ENCODE measurements at regions not wholly inside any gene's neighbourhood (a gene's known extent, or its start where the extent isn't known, plus 50 kb on each side); places are given as distances from the start of the nearest gene placed in this dataset.

- no peak for DNase-seq
- Histone ChIP-seq H3K9ac (ENCODE audit: low read length) (no peak overlapping the region), H3K4me1 (ENCODE audit: control insufficient read depth in 1 of 2, insufficient read depth in 2 of 2, low read length in 2 of 2) (no peaks in the 10 kb centered on the region)
Measured at GRCh38 chr1:196094821-196095220, 513.4 kb downstream of the KCNT2 start.

GRCh38 chr1:196091397-196092135 lies 516.7 kb downstream of the KCNT2 start:
- Histone ChIP-seq H2BK5ac (ENCODE audit: low read depth, low read length, poor library complexity) (no peak overlapping the region), H3K27me3 (ENCODE audit: insufficient read depth, low read length) (no peaks in the 10 kb centered on the region), H3K9me3 (ENCODE audit: insufficient read depth, low read depth, low read length) (no peaks in the 10 kb centered on the region), H2AFZ (ENCODE audit: insufficient read depth, low read length, poor library complexity) (no peak overlapping the region), H4K12ac (ENCODE audit: low read depth, low read length) (no peak overlapping the region), H3K14ac (ENCODE audit: low read length) (no peak overlapping the region), H3K79me1 (ENCODE audit: low read length) (no peaks in the 10 kb centered on the region), H3K4ac (ENCODE audit: low read depth, low read length) (no peak overlapping the region), H4K8ac (ENCODE audit: low read depth, low read length) (no peak overlapping the region), H3K36me3 (ENCODE audit: control insufficient read depth in 1 of 2, insufficient read depth in 2 of 2, low read length in 2 of 2) (no peaks in the 10 kb centered on the region), H3K23ac (ENCODE audit: low read length) (no peak overlapping the region), H3K79me2 (ENCODE audit: control insufficient read depth, insufficient read depth, low read length, poor library complexity) (no peaks in the 10 kb centered on the region), H2AK5ac (ENCODE audit: low read length) (no peak overlapping the region), H3K27ac (ENCODE audit: low read depth, low read length) (no peak overlapping the region), H3K9ac (ENCODE audit: low read length) (no peak overlapping the region), H3K4me1 (ENCODE audit: control insufficient read depth in 1 of 2, insufficient read depth in 2 of 2, low read length in 2 of 2) (no peaks in the 10 kb centered on the region), H3K4me3 (ENCODE audit: low read depth, low read length) (no peak overlapping the region), H4K91ac (ENCODE audit: low read depth, low read length) (no peak overlapping the region), H2BK120ac (ENCODE audit: insufficient read depth, low read length, poor library complexity) (no peak overlapping the region), H2BK12ac (ENCODE audit: low read length) (no peak overlapping the region), H3K18ac (ENCODE audit: low read length) (no peak overlapping the region), H3K4me2 (ENCODE audit: low read length) (no peak overlapping the region)
- WGBS (ENCODE audit: extremely low coverage, insufficient coverage, insufficient read length), result no CpG with 5 or more reads among the region's 8 CpGs
- no peak for DNase-seq

More at GRCh38 chr1:196094821-196095220, 513.4 kb downstream of the KCNT2 start:
- no peaks in the 10 kb centered on the region for H3K79me2 ChIP-seq (ENCODE audit: control insufficient read depth, insufficient read depth, low read length, poor library complexity)
- H3K27ac ChIP-seq (ENCODE audit: low read depth, low read length), result no peak overlapping the region
- H2BK5ac ChIP-seq (ENCODE audit: low read depth, low read length, poor library complexity), result no peak overlapping the region
- no peak overlapping the region for H2BK120ac ChIP-seq (ENCODE audit: insufficient read depth, low read length, poor library complexity)
- no CpG with 5 or more reads among the region's 1 CpG for WGBS (ENCODE audit: extremely low coverage, insufficient coverage, insufficient read length)
- no peak overlapping the region for H3K23ac ChIP-seq (ENCODE audit: low read length)
- H2BK12ac ChIP-seq (ENCODE audit: low read length), result no peak overlapping the region
- no peak overlapping the region for H4K8ac ChIP-seq (ENCODE audit: low read depth, low read length)
- no peaks in the 10 kb centered on the region for H3K79me1 ChIP-seq (ENCODE audit: low read length)
- H3K36me3 ChIP-seq (ENCODE audit: control insufficient read depth in 1 of 2, insufficient read depth in 2 of 2, low read length in 2 of 2), result no peaks in the 10 kb centered on the region
- H4K12ac ChIP-seq (ENCODE audit: low read depth, low read length), result no peak overlapping the region
- H3K4me3 ChIP-seq (ENCODE audit: low read depth, low read length), result no peak overlapping the region
- no peak overlapping the region for H3K14ac ChIP-seq (ENCODE audit: low read length)
- no peak overlapping the region for H4K91ac ChIP-seq (ENCODE audit: low read depth, low read length)
- no peaks in the 10 kb centered on the region for H3K9me3 ChIP-seq (ENCODE audit: insufficient read depth, low read depth, low read length)
- H3K4ac ChIP-seq (ENCODE audit: low read depth, low read length), result no peak overlapping the region
- no peak overlapping the region for H3K18ac ChIP-seq (ENCODE audit: low read length)
- no peak overlapping the region for H3K4me2 ChIP-seq (ENCODE audit: low read length)
- H2AK5ac ChIP-seq (ENCODE audit: low read length), result no peak overlapping the region
- H2AFZ ChIP-seq (ENCODE audit: insufficient read depth, low read length, poor library complexity), result no peak overlapping the region
- no peaks in the 10 kb centered on the region for H3K27me3 ChIP-seq (ENCODE audit: insufficient read depth, low read length)

GRCh38 chr1:196090226-196090625 lies 518.0 kb downstream of the KCNT2 start:
- no peak for DNase-seq
- Histone ChIP-seq H3K4me3 (ENCODE audit: low read depth, low read length) (no peak overlapping the region), H3K9ac (ENCODE audit: low read length) (no peak overlapping the region), H3K4ac (ENCODE audit: low read depth, low read length) (no peak overlapping the region), H3K18ac (ENCODE audit: low read length) (no peak overlapping the region), H3K4me2 (ENCODE audit: low read length) (no peak overlapping the region), H4K12ac (ENCODE audit: low read depth, low read length) (no peak overlapping the region), H3K27ac (ENCODE audit: low read depth, low read length) (no peak overlapping the region), H2AK5ac (ENCODE audit: low read length) (no peak overlapping the region), H3K14ac (ENCODE audit: low read length) (no peak overlapping the region), H2BK12ac (ENCODE audit: low read length) (no peak overlapping the region), H4K91ac (ENCODE audit: low read depth, low read length) (no peak overlapping the region), H2BK120ac (ENCODE audit: insufficient read depth, low read length, poor library complexity) (no peak overlapping the region), H2BK5ac (ENCODE audit: low read depth, low read length, poor library complexity) (no peak overlapping the region), H3K9me3 (ENCODE audit: insufficient read depth, low read depth, low read length) (no peaks in the 10 kb centered on the region), H3K36me3 (ENCODE audit: control insufficient read depth in 1 of 2, insufficient read depth in 2 of 2, low read length in 2 of 2) (no peaks in the 10 kb centered on the region), H3K4me1 (ENCODE audit: control insufficient read depth in 1 of 2, insufficient read depth in 2 of 2, low read length in 2 of 2) (no peaks in the 10 kb centered on the region), H2AFZ (ENCODE audit: insufficient read depth, low read length, poor library complexity) (no peak overlapping the region), H3K79me1 (ENCODE audit: low read length) (no peaks in the 10 kb centered on the region), H3K23ac (ENCODE audit: low read length) (no peak overlapping the region), H3K27me3 (ENCODE audit: insufficient read depth, low read length) (no peaks in the 10 kb centered on the region), H3K79me2 (ENCODE audit: control insufficient read depth, insufficient read depth, low read length, poor library complexity) (no peaks in the 10 kb centered on the region), H4K8ac (ENCODE audit: low read depth, low read length) (no peak overlapping the region)
- WGBS (ENCODE audit: extremely low coverage, insufficient coverage, insufficient read length), result no CpG with 5 or more reads among the region's 3 CpGs

GRCh38 chr1:196088541-196088940 lies 519.7 kb downstream of the KCNT2 start:
- no peak overlapping the region for H3K4ac ChIP-seq (ENCODE audit: low read depth, low read length)
- no peak for DNase-seq
- no peak overlapping the region for H4K12ac ChIP-seq (ENCODE audit: low read depth, low read length)
- H3K79me2 ChIP-seq (ENCODE audit: control insufficient read depth, insufficient read depth, low read length, poor library complexity), result no peaks in the 10 kb centered on the region
- no peaks in the 10 kb centered on the region for H3K36me3 ChIP-seq (ENCODE audit: control insufficient read depth in 1 of 2, insufficient read depth in 2 of 2, low read length in 2 of 2)
- WGBS (ENCODE audit: extremely low coverage, insufficient coverage, insufficient read length), result 100% methylated on average over 1 of the region's 10 CpGs
- H3K79me1 ChIP-seq (ENCODE audit: low read length), result no peaks in the 10 kb centered on the region
- H4K91ac ChIP-seq (ENCODE audit: low read depth, low read length), result no peak overlapping the region
- no peak overlapping the region for H4K8ac ChIP-seq (ENCODE audit: low read depth, low read length)
- no peaks in the 10 kb centered on the region for H3K27me3 ChIP-seq (ENCODE audit: insufficient read depth, low read length)
- H3K27ac ChIP-seq (ENCODE audit: low read depth, low read length), result no peak overlapping the region
- no peak overlapping the region for H2AFZ ChIP-seq (ENCODE audit: insufficient read depth, low read length, poor library complexity)
- H3K4me2 ChIP-seq (ENCODE audit: low read length), result no peak overlapping the region
- no peak overlapping the region for H2BK12ac ChIP-seq (ENCODE audit: low read length)
- H3K9me3 ChIP-seq (ENCODE audit: insufficient read depth, low read depth, low read length), result no peaks in the 10 kb centered on the region
- no peak overlapping the region for H3K14ac ChIP-seq (ENCODE audit: low read length)
- no peaks in the 10 kb centered on the region for H3K4me1 ChIP-seq (ENCODE audit: control insufficient read depth in 1 of 2, insufficient read depth in 2 of 2, low read length in 2 of 2)
- no peak overlapping the region for H3K4me3 ChIP-seq (ENCODE audit: low read depth, low read length)
- no peak overlapping the region for H2BK5ac ChIP-seq (ENCODE audit: low read depth, low read length, poor library complexity)
- H3K9ac ChIP-seq (ENCODE audit: low read length), result no peak overlapping the region
- H2AK5ac ChIP-seq (ENCODE audit: low read length), result no peak overlapping the region
- H3K18ac ChIP-seq (ENCODE audit: low read length), result no peak overlapping the region
- no peak overlapping the region for H3K23ac ChIP-seq (ENCODE audit: low read length)
- no peak overlapping the region for H2BK120ac ChIP-seq (ENCODE audit: insufficient read depth, low read length, poor library complexity)
